Erythroblast (primary cell): ENCODE measurements at regions not wholly inside any gene's neighbourhood (a gene's known extent, or its start where the extent isn't known, plus 50 kb on each side); places are given as distances from the start of the nearest gene placed in this dataset.

ENCODE experiments used
- GATA1 ChIP-seq: IDR thresholded peaks from 2 replicates; pipeline ENCODE4 v1.6.1; 2011; ENCODE audit warnings: low read depth, mild to moderate bottlenecking, control low read depth, low read length, moderate library complexity
- POLR2A ChIP-seq: IDR thresholded peaks from 2 replicates; pipeline ENCODE4 v1.6.1; 2011; ENCODE audit warnings: mild to moderate bottlenecking, low read length

GRCh38 chr6:91097364-91097763 lies 510.5 kb upstream of the MAP3K7 start:
- no peak for TF ChIP-seq POLR2A
- no peak for TF ChIP-seq GATA1
